Midbrain (tissue), 1 donor: ENCODE measurements at regions not wholly inside any gene's neighbourhood (a gene's known extent, or its start where the extent isn't known, plus 50 kb on each side); places are given as distances from the start of the nearest gene placed in this dataset.
"Not testable (repeated sequence)": the region's sequence is repeated elsewhere in the genome, so short reads cannot be mapped to it uniquely, and the experiment has no call there.

Experiments used
- DNase-seq: peaks from one replicate; lab custom pipeline; 2025; lab: John Stamatoyannopoulos, UW

DNA sequence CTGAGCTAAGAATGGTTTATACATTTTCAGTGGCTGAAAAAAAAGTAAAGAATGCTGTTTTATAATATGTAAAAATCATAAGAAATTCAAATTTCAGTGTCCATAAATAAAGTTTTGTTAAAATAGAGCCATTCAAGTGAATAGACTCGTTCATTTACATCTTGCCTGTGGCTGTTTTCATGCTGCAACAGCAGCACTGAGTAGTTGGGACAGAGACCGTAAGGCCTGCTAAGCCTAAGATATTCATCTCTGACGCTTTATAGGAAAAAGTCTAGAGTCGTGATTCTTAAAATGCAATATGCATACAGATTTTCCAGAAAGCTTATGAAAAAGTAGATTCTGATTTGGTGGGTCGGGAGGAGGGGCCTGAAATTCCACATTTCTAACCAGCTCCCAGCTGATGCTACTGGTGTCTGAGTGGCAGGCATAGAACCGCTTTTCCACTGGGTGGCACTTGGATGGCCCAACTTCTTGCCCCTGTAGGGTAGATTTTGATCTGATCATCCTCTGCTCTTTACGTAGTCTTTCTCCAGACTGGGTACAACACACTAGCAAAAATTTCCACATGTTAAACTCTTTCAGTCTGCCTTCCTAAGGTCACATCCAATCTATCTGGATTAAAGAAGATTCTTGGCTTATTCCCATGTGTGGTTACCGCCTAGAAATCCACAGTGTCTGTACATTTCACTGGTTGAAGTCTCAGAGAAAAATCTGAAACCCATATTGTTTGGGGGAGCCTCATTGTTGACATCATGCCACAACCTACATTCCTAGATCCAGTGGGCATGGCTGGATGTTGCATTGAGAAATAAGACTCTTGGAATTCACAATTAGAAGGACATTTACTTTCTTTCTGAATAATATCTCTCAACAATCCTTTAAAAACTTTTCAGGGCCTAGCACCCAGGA, 151.2 kb downstream of the C12orf75 start:
- no peak for DNase-seq

DNA sequence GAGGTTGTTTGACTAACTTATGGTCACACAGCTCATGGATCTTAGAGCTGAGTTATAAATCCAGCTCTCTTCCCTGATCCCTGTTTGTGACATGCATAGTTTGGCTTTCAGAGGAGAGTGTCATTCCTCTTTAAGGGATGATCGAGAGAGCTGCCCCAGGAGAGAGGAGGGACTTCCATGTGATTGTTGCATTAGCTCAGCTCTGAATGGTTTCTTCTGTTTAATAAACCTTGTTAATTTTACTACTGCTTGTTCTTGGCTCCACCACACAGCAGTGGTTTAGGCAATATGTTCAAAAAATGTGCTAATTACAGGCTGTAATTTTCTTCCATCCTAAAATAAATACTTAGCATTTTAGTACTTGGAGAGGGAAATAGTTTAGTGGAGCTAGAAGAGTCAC, 152.5 kb downstream of the C12orf75 start:
- DNase-seq, result no peak

DNA sequence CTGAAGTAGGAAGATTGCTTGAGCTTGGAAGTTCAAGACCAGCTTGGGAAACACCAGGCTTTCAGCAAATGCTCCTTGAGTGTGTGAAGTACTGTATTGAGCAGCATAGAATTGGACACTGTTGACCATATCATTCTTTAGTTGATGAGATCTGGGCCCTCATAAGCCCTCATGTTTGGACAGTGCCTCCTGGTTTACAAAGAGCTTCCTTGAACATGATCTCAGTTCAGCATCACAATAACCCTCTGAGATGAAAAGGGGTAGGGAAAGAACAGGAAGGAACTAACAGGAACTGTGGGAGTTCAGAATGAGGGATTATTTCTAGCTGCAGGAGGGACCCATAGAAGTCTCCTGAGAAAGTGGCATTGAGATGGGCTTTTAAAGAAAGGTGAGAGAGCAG, 153.2 kb downstream of the C12orf75 start:
- DNase-seq, result no peak

DNA sequence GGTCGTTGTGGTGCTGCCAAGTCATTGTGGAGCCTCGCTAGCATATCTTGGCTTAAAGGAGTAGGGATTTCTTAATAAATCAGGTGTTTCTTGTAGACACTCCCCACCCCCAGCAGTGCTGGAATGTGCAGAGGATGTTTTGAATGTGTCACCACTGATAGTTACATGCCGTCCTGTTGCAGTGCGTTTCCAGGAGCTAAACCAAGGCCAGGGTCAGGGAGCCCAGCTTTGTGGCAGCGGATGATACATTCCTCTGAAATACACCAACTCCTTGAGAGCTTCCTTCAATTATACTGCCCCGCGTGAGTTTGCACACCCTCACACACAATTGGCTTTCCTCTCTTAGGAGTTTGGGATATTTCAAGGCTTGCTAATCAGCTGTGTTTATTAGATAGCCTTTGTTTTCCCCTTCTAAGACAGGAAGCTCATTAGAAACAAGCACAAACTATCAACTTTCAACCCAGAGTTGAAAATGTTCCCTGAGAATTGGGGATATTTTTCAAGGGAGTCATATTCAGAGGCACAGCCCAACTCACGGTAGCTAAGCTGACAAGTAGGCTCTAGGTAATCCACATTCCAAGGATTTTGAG, 154.9 kb downstream of the C12orf75 start:
- no peak for DNase-seq

DNA sequence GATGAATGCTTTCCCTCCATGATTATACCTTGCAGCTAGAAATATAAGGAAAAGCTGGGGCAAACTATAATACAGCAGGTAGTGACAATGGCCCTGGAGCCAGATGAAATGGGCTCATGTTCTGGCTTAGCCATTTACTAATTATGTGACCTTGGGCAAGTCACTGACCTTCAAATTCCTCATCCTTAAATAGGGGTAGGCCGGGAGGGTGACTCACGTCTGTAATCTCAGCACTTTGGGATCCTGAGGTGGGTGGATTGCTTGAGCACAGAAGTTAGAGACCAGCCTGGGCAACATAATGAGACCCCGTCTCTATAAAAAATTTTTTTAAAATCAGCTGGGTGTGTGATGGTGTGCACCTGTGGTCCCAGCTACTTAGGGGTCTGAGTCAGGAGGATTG, 155.4 kb downstream of the C12orf75 start:
- no peak for DNase-seq

DNA sequence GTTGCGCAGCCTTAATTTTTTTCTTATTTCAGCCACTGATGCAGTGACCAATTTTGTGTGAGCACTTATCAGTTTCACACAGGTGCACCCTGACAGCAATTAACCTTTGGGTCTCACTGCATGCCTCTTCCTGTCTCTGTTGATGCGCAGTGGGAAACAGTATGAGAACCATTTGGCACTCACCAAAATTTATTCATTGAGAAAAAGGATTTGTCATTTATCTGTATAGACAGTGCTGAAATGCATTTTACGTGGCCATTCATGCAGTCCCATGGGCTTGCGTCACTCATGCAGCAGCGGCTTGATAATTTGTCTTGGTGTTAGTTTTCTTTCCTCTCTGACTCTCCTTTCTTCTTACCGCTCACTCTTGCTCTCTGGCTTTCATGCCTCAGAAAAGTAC, 157.5 kb downstream of the C12orf75 start:
- DNase-seq, result no peak

DNA sequence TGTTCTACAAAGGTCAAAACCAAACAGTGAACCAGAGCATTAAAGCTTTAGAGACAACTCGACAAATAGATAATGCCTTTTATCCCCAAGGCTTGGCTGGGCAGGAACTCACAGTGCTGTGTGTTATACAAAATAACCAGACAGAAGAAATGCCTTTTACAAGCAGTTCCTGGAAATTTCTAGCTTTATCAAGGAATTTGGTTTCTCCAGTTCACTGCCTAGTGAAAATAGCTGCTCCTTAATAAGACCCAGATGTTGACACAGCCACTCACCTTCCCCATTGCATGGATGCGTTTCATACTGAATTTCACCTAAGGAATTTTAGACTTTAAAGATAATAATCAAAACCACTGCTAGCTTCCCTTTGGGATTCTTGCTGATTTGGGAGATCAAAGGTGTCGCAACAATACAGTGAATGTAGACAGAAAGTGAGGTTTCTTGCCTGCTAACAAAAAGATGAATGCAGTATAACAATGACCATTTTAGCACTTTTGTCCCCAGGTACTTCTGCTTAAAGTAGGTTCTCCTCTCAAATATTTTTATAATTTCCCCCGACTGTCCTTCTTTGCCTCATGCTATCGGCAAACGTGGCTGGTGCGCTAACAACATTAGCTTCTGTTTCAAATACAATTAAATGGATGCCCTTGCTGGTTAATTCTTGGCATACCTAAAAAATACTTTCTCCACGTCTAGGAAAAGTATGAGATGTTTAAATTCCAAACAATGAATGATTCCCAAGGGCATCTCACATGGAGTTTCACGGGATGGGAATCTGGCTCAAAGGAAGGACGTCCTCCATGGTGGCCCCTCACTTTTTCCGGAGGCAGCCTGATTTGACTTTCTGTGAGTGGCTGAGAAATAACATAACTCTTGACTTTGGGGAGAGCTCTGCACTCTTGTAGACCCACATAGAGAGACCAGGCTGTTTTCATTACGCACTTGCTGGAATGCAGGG, 162.4 kb downstream of the C12orf75 start:
- DNase-seq, result no peak

DNA sequence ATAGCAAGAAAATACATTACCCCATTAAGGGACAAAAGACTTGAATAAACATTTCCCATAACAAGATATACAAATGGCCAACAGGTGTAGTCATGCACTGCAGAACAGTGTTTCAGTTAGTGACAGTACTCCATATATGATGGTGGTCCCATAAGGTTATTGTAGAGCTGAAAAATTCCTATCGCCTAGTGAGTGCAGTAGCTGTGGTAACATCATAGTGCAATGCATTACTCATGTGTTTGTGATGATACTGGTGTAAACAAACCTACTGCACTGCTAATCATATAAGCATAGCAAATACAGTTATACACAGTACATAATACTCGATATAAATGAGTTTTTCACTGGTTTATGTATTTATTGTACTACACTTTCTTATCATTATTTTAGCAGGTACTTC, 168.7 kb downstream of the C12orf75 start:
- DNase-seq, result no peak

DNA sequence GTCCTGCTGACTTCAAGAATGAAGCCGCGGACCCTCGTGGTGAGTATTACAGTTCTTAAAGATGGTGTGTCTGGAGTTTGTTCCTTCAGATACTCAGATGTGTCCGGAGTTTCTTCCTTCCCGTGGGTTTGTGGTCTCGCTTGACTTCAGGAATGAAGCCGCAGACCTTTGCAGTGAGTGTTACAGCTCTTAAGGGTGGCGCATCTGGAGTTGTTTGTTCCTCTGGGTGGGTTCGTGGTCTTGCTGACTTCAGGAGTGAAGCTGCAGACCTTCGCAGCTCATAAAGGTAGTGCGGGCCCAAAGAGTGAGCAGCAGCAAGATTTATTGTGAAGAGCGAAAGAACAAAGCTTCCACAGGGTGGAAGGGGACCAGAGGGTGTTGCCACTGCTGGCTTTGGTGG, 170.2 kb downstream of the C12orf75 start:
- DNase-seq, result not testable (repeated sequence)

DNA sequence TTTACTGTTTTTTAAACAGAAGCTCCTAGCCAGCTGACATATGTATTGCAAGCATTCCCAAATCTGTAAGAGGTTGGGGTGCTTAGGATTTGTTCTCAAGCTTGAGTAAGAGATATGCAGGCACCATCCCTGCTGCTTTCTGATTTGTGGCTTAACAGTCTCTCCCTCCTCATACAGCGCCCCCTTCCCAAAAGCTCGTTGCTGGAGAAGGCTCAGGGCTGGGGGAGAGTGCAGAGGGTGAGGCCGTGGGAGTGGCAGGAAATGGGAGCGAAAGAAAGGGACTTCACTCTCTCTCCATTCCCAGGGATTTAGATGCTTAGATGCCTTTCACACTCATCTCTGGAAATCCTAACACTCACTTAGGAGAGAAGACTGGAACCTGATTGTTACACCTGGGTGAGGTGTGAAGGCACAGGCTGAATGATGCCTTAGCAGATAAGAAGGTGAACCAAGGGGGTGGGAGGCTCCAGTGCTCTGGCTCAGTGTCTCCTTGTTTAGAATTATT, 172.0 kb downstream of the C12orf75 start:
- no peak for DNase-seq

DNA sequence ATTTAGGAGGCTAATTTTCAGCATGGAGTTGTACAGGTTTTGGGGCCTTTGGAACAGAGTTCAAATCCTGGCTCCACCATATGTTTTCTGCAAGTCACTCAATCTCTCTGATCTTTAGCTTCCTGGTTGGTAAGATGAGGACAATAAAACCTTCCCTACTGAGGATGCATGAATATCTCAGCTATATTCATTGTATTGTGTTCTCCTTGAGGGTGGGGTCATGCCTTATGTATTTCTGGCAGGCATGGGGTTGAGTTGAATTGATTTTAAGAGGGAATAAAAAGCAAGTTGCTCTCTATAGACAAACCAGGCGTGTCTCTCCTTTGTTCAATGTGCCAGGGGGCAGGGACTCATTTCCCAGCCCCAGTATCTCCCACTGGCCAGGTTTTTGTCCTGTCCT, 173.1 kb downstream of the C12orf75 start:
- DNase-seq, result no peak

DNA sequence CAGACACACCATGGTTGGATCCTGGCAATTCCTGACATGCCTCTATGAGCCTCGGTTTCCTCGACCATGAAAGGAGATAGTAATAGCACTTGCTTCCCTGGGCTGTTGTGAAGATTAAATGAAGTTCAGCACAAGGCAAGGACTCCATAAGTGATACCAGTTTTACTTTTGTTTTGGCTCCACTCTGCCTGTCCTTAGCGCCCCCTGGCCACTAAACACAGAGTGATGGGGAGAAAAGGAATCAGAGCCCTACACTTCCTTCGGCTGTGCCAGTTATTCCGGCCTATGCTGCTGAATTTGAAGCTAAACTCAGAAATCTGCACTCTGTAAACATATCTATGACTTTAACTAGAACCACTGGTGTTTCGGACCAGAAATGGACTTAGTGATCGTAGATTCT, 173.8 kb downstream of the C12orf75 start:
- DNase-seq, result no peak

DNA sequence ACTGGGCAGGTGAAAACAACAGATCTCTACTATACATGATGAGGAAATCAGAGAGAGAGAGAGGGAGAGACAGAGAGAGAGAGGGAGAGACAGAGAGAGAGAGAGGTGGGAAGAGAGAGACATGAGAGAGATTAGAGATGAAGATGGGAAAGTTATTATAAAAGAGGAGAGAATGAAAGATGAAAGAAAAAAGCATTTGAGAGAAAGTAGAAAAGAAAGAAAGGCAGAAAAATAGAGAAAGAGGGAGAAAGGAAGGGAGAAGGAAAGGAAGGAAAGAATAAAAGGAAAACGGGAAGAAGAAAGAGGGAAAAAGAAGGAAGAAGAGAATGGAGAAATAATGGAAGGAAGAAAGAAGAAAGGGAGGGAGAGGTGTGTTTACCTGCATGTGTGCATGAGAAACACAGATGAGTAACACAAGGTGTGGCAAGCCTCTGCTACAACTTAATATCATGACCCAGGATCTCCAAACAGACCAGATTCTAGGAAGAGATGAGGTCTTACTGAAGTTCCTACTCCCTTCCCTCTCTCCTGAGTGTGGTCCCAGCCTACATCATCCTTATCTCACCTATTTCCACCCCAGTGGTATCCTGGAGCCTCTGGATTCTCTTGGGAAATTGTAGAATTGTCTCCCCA, 176.3 kb downstream of the C12orf75 start:
- DNase-seq, result no peak

DNA sequence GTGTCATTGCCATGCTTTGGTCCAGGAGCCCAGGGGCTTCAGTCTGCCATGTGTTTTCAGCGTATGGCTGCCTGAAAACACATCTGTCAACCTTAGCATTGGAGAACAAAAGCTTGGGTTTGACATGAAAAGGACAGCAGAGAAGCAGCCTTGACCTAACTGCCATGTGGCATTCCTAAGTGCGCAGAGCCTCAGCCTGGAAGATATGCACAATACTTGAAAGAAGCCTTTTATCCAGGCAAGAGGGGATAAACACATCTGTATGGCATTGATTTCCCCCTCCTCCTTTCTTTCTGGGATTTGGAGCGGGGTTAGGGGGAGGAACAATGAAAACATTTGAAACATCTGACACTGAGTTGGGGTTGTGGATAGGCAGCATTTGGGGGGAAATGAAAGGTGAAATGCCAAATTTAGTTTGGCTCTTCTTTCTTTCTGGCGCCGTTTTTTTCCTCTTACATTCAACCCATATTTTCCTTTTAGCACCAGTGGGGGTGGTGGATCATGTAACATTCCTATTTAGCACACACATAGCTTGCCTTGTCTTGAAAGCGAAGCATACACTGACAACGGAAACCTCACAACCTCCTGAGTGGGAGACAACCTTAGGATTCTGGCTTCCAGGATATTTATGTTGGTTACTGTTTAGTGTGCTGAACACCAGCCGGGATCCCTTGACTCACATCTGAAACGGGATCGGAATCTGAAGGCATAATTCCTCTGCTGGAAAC, 177.0 kb downstream of the C12orf75 start:
- DNase-seq, result no peak

DNA sequence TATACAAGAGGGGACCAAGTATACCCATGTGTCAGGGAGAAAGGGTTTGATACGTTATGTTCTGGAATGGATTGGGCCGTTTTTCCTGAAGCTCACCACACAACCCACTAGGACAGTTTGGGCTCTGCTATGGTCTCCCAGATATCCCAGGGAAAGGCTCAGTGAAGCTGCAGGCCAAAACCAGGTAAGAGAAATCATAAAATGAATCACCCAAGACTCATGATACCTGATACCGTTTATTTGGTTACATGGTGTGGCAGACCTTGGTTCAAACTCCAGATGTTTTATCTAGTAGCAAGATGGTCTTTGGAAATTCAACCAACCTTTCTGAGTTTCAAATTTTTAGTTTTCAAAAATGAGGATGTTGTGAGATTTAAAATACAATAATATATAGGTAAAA, 177.6 kb downstream of the C12orf75 start:
- DNase-seq, result no peak

DNA sequence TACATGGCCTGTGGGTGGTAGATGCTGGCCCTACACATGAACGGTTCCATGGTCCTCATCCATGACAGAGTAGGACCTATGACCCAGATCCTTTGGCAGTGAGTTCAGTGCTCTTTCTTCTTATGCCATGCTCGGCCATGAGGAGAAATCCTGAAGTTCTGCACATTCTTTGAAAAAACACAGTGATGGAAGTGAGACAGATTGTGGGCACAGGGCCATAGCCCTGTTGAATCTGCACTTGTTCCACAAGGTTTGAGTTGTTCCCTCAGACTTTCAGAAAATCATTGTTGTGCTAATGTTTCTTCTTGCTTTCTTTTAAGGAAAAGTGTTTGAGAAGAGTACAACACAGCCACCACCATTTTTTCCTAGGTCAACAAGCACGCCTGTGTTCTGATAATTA, 180.0 kb downstream of the C12orf75 start:
- DNase-seq, result no peak

DNA sequence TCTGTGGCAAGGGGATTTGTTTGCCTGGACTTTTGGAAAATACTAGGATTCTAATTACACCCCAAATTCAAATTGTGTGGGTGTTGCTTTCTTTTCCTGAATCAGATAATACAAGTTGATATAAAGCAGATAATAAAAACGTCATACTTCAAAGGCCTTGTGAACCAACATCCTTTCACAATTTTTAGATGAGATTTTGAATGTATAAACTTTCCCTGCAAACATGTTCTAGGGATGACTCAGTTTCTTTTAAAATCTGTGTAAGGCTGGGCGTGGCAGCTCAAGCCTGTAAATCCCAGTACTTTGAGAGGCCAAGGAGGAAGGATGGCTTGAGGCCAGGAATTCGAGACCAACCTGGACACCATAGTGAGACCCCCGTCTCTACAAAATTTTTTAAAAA, 182.4 kb downstream of the C12orf75 start:
- DNase-seq, result not testable (repeated sequence)

DNA sequence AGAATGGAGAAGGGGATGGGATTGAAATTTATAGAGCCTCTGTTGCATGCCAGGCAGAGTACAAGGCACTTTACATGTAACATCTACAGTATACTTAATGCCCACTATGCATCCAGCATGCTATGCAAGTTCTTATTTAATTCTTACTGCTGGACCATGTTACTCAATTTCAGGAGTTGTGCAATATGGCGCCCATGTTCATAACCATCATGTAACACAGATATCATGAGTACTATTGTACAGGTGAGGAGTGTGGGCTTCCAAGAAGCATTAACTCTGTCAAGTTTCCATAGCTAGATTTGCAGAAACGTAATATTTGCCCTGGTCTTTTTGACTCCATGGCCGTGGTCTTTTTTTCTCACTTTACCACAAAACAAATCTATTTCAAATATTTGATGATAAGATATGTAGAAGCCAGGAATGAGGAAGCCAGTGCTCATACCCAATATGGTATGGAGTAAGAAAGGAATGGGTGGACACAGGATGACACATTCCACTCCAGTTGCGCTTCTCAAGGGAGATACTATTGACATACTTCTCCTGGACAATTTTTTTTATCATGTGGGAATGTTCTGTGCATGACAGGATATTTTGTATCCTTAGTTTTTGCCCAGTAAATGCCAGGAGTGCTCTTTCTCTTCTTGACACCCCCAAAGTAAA, 191.8 kb downstream of the C12orf75 start:
- DNase-seq, result no peak

DNA sequence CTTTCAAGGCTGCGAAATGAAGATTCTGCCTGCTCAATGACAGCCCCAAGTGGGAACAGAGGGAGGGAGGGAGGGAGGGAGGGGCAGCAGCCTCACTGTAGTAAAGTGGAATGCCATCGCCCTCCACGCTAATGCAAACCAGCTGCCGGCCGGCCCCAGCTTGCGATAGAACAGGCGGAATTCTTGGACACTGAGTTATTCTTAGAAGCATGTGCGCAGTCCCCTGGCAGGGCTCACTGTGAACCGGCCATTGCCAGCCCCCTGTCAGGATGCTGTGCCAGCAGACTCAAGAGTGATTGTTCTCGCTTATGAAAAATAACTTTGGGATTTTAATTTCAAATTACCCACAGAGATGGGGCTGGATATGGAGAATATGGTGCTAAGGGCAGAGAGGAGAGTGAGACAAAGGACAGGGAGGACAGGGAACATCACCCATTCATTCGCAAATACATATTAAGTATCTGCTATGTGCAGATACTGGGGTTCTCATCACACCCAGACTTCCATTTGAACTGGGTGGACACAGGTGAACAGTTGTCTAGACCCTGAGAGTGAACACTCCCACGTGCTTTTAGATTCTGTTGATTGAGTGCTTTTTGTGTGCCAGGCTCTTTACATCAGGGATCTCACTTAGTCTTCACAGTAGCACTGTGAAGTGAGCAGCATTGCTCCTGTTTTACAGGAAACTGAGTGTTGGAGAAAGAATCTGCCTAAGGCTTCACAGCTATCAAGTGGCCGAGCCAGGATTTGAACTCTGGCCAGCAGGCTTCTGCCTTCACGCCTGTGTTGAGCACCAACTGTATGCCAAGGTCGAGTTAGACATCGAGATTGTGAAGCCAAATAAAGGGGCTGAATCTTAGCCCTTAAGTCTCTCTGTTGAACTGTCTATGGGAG, 192.9 kb downstream of the C12orf75 start:
- DNase-seq, result no peak

DNA sequence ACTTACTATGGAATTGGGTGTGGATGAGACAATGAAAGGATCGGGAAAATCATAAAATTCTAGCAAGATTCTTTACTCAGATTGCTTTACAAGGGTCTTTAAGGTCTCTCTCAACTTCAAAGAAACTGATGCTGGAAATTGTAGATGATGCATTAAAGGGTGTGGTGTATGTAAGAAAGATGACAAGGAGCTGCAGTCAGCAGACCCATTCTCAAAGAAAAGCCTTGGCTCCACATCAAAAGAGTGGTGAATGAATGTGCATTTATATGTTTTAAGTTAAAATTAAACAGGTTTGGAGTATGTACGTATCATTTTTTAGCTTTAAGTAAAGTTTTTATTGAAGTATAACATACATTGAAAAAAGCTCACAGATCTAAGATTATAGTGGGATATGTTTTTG, 194.5 kb downstream of the C12orf75 start:
- no peak for DNase-seq
